ENCODE measurements at regions not wholly inside any gene's neighbourhood (a gene's known extent, or its start where the extent isn't known, plus 50 kb on each side); places are given as distances from the start of the nearest gene placed in this dataset.
"Not testable (repeated sequence)": the region's sequence is repeated elsewhere in the genome, so short reads cannot be mapped to it uniquely, and the experiment has no call there.

DNA sequence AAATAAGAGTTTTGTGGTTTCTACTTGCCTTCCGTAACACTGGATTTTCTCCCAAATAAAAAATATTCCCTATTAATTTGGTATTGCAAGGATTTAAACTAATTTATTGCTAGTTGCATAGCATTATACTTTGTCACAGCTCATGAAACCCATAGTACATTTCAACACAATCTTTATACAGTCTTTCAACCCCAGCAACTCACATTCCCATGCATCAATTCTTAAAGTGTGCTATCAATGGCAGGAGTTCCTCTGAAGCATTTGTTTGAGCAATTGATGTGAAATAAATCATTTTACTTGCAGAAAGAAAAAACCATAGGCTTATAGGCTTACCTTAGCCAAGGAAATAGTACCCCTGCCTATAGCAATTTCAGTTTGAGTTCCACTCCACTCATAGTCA, 251.9 kb downstream of the PAPSS1 start:
- DNase-seq, result no peak

GRCh38 chr4:107467461-107467860, 252.6 kb downstream of the PAPSS1 start:
- no peak for DNase-seq

DNA sequence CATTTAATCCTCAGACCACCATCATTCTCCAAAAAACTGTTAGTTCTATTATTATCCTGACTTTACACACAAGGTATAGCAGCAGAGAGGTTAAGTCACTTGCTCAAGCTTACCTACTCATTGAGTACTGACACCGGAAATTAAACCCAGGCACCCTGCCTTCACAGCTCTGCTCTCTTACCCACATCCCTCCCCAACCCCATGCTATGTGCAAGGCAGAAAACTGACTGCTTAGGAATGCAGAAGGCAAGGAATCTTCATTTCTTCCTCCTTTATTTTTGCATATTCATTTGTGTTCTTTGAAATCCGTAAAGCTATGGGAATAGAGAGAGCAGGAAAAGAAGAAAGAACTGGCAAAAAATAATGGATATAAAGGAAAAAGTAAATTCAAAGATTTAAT, 261.8 kb downstream of the PAPSS1 start:
- no peak for DNase-seq

- no peak for DNase-seq
Measured at GRCh38 chr4:107453987-107454386, 266.0 kb downstream of the PAPSS1 start.

DNA sequence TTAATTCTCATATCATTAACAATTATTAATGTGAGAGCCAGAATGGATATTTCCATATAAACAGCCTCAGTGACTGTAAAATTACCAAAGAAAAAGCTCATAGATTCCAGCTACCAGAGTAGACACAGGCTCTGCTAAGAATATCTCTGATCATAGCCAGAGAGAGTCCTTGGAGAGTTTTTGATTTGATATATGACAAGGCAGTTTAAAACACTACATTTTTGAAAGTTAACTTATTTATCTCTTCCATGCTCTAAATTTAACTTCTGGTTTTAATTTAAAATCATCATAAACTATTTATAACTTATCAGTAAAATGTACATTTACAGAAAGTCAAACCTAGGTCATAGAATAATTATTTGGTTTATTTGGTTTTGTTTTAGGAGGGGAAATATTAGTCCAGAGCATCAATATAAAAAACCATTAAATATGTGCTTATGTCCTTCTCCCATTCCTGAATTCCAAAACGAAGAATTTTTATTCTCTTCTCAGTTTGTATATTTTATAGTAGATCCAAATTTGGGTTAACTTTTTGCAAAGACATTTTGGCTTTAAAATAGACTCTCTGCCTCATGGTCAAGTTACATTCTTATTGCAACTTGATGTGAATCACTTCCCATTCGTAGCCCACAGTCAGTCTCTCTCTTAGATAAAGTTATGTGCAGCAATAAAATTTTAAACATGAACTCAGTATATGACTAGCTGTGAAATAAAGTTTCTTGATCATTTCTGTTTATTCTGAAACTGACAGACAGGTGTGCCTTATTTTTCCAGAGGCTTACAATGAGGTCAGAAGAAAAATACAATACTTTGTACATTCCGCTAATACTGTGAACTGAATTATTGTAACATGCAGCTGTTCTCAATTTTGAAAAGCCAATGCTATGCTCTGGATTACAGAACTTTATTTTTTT, 267.1 kb downstream of the PAPSS1 start:
- no peak for DNase-seq

DNA sequence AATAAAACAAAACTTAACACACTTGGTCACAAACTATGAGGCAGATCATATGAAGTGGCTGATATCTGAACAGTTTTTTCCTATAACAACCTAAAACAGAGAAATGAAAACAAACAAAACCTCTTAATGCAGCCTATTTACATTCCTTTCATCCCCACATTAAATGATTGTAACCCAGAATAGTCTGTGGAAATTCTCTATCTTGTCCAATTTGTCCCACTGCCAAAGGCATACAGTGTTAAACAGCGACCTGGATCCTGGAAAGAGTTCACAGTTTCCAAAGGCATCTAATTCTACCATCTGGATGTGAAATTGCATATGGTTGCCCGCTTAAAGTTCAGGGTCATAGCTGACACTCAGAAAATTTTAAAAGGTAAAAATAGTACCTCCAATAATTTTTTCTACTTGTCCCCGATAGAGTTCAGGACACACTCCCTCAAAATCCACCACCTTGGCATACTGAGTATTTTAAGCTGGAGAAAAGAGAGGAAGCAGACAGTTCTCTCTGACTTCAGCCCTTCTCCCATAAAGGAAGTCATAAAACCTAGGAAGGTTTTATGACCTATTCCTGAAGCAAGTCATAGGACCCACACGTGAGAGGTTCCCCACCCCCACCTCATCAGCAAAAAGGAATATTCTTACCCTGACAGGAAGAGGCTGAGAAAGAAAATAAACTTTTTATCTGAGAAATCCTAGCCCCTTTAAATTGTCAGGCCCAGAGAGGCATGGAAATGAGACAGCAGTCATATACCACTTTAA, 270.2 kb downstream of the PAPSS1 start:
- no peak for DNase-seq

DNA sequence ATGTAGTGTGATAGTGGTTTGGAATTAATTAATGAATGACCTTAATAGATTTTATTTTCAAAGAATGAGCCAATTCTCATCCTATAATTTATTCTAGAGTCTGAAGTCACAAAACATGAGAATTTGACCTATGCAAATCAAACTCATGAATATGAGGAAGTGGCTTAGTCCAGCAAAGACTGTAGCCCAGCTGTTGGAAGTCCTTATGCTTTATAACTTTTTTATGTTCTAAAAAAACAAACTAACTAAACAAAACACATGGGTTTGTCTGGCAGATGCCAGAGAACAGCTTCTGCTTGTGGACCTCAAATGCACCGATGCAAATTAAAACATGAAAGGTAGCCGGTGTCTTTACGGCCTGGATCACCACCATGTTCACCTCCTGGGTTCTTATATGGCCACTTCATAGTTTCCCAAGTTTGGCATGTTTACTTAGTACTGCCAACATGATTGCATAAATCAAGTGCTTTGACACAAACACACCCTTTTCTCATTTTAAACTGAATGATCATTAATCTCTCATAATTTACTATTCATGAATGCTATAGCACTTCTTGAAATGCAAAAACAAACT, 277.4 kb downstream of the PAPSS1 start:
- no peak for DNase-seq

DNA sequence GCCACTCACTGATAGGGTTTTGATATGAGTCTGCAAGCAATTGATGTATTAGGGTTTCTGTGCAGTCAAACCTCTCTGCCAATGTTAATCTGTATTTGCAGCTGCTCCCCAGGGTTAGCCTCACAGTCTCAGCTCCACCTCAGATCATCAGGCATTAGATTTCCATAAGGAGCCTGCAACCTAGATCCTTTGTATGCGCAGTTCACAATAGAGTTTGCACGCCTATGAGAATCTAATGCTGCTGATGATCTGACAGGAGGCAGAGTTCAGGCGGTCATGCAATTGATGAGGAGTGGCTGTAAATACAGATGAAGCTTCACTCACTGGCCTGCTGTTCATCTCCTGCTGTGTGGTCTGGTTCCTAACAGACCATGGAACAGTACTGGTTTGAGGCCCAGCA, 280.6 kb downstream of the PAPSS1 start:
- DNase-seq, result no peak

GRCh38 chr4:107436471-107436870, 283.6 kb downstream of the PAPSS1 start:
- DNase-seq, result not testable (repeated sequence)

- DNase-seq, result no peak
Measured at GRCh38 chr4:107432451-107432850, 287.6 kb downstream of the PAPSS1 start.

- no peak for DNase-seq
Measured at GRCh38 chr4:107423677-107424405, 296.2 kb downstream of the PAPSS1 start.

GRCh38 chr4:107419536-107419935, 300.5 kb downstream of the PAPSS1 start:
- DNase-seq, result not testable (repeated sequence)

DNA sequence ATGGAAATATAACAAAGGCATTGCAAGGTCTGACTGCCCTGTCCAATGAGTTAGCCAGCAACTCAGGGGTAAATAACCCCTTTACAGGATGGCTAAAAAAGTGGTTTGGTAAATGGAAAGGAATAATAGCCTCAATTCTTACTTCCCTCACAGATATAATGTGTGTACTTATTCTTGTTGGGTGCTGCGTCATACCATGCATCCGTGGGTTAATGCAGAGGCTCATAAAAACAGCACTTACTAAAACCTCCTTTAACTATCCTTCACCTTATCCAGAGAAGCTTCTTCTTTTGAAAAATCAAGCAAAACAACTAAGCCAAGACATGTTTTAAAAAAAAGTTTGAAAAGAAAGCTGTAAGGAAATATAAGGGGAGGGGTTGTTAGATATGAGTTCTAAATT, 301.0 kb downstream of the PAPSS1 start:
- DNase-seq, result no peak

GRCh38 chr4:107415490-107415889, 304.5 kb downstream of the PAPSS1 start:
- not testable (repeated sequence) for DNase-seq

GRCh38 chr4:107409872-107410271, 310.2 kb downstream of the PAPSS1 start:
- DNase-seq, result not testable (repeated sequence)

GRCh38 chr4:107408968-107409367, 311.1 kb downstream of the PAPSS1 start:
- no peak for DNase-seq

DNA sequence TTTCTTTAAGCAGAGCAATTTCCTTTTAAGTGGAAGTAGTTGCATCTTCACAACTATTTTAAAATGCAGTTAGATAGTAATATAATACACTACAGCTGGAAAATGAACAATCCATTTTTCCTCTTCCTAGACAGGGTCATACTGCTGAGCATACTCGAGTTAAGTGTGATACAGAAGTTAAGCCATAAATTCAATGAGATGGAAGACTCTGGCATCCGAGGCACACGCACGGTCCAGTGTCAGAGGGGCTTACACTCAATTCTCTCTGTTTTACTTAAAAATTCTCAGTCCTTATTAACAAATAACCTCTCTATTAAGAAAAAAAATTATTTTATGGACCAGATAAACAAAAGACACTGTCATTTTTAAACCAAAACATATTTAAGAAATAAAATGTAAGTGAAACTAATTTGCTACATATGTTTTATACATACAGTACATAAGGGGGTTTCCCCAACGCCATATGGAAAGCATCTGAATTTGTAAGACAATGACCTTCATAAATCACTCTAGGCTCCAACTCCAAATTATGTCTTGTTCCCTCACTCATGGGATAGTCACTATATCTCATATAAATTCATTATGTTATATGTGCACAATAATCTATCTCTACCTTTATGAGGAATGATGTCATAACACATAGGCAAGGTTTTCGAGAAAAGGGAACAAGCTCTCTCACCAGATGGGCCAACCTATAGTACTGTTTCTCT, 315.3 kb downstream of the PAPSS1 start:
- DNase-seq, result no peak

DNA sequence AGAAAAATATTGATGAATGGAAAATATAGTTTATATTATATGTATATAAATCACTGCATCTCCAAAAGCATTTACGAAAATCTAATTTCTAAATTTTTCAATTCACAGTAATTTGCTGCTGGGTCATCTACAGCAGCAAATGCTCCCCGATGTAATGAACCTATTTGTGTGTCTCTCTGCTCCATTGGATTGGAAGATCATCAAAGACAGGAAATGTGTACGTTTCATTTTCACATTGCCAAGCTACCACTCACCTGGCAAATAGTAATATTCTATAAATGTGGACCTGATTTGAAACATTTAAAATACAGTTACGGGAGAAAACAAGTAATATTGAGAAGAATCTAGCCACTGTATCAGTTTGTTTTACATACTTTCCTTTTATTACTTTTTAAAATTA, 317.7 kb downstream of the PAPSS1 start:
- DNase-seq, result no peak

- DNase-seq, result no peak
Measured at GRCh38 chr4:107392951-107393350, 327.1 kb downstream of the PAPSS1 start.

DNA sequence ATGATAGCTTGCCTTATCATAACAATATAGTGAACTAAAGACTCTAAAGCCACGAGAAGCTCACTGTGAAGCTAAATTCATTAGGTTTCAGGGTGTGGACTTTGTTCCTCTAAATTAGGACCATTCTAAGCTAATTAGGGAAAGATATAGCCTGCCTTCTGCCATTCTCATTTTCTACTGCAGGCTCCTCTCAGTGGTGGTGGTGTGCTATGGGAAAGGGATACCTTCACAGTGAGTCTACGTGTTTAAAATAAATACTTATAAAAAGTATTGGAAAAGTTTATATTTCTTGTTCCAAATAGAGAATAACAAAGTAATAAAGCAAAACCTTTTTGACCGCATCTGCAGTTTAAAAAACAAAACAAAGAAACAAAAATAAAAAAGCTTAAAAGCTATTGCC, 327.7 kb downstream of the PAPSS1 start:
- no peak for DNase-seq

- DNase-seq, result no peak
Measured at GRCh38 chr4:107391630-107392028, 328.4 kb downstream of the PAPSS1 start.

DNA sequence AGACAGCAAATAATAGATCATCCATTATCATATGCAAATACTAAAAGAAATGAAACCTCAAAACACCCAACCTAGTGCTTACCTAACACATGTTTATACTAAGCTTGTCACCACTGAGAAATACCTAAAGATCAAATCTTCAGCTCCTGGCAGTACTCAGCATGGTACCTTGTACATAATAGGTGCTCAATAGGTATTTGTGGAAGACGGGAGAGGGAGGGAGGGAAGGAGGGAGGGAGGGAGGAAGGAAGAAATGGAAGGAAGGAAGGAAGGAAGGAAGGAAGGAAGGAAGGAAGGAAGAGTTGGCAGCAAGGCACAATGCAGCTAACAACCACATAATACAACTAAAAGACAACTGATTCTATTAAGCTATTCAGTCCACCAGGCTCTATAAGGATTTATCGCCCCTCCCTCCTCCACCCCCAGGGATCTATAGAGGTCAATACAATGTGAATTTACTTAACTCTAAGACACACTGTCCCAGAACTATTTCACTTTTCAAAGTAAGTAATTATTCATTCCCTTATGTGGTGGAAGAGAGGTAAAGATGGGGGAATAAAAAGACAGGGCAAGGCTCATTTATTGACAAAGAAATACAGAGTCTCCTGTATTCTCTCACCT, 328.9 kb downstream of the PAPSS1 start:
- DNase-seq, result no peak
